ENCODE measurements at regions not wholly inside any gene's neighbourhood (a gene's known extent, or its start where the extent isn't known, plus 50 kb on each side); places are given as distances from the start of the nearest gene placed in this dataset.
"Not testable (repeated sequence)": the region's sequence is repeated elsewhere in the genome, so short reads cannot be mapped to it uniquely, and the experiment has no call there.

- Mint-ChIP-seq H3K27me3 (ENCODE audit: low read depth) (peaks cover 4% of the 10 kb centered on the region), H3K4me3 (no peak overlapping the region), H3K27ac (no peak overlapping the region), H3K4me1 (peaks cover 4% of the 10 kb centered on the region), H3K36me3 (no peaks in the 10 kb centered on the region), H3K9me3 (no peaks in the 10 kb centered on the region)
- no peak for TF ChIP-seq CTCF (IDR thresholded peaks at IDR 0.05; ENCODE audit: unreplicated experiment)
- no peak for DNase-seq (ENCODE audit: low spot score in 2 of 2, unreplicated experiment in 2 of 2)
Measured at GRCh38 chr6:114879693-114880092, 536.9 kb upstream of the HS3ST5 start.

DNA sequence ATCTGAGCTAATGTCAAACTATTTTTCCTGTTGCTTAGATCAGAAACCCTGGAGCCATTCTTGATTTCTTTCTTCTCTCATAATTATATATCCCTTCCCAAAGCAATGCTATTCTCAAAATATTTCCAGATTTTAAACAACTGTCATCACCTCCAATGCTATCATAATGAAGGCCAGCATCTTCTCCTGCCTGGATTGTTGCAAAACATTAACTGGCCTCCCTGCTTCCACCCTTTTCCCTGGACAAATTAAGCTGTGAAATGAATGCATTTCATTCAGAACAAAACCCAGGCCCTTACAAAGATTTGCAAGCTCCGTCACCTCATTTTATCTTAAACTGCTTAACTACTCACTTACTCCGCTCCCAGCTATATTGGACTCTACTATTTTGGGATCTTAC is 535.3 kb upstream of the HS3ST5 start:
- no peak for TF ChIP-seq CTCF (IDR thresholded peaks at IDR 0.05; ENCODE audit: unreplicated experiment)
- DNase-seq (ENCODE audit: low spot score in 2 of 2, unreplicated experiment in 2 of 2), result no peak
- H3K36me3 Mint-ChIP-seq, result no peaks in the 10 kb centered on the region
- no peak overlapping the region for H3K27ac Mint-ChIP-seq
- no peak overlapping the region for H3K4me3 Mint-ChIP-seq
- H3K4me1 Mint-ChIP-seq, result peaks cover 4% of the 10 kb centered on the region
- no peaks in the 10 kb centered on the region for H3K9me3 Mint-ChIP-seq
- H3K27me3 Mint-ChIP-seq (ENCODE audit: low read depth), result peaks cover 4% of the 10 kb centered on the region

DNA sequence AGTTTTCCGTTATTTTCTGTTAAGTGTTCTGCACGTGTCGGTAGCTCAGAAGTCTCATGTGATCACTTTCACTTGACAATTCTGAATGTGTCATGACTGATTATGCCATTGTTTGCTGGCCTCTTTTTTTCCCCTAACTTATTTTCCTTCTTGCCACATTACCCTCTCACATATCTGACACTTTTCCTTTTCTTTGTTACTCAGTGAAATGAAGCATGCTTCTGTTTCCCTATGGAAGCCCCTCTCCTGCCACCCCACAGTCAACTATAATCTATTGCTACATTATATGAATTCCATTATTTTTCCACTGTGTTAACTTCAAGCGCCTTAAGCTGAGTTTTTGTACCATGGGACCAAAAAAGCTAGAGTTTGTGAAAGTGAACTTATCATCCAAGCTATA is 531.6 kb upstream of the HS3ST5 start:
- Mint-ChIP-seq H3K27ac (no peak overlapping the region), H3K9me3 (no peaks in the 10 kb centered on the region), H3K36me3 (no peaks in the 10 kb centered on the region), H3K4me1 (peaks cover 4% of the 10 kb centered on the region), H3K27me3 (ENCODE audit: low read depth) (no peaks in the 10 kb centered on the region), H3K4me3 (no peak overlapping the region)
- DNase-seq (ENCODE audit: low spot score in 2 of 2, unreplicated experiment in 2 of 2), result no peak
- TF ChIP-seq CTCF (IDR thresholded peaks at IDR 0.05; ENCODE audit: unreplicated experiment), result no peak

DNA sequence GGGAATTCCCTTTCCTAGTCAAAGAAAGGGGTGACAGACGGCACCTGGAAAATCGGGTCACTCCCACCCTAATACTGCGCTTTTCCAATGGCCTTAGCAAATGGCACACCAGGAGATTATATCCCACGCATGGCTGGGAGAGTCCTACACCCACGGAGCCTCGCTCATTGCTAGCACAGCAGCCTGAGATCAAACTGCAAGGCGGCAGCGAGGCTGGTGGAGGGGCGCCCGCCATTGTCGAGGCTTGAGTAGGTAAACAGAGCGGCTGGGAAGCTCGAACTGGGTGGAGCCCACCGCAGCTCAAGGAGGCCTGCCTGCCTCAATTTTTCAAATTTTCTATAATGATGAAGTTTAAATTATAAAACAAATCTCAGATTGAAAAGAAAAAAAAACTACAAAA is 522.7 kb upstream of the HS3ST5 start:
- not testable (repeated sequence) for H3K4me1 Mint-ChIP-seq; H3K36me3 Mint-ChIP-seq; H3K9me3 Mint-ChIP-seq; DNase-seq (ENCODE audit: low spot score in 2 of 2, unreplicated experiment in 2 of 2); H3K4me3 Mint-ChIP-seq; H3K27me3 Mint-ChIP-seq (ENCODE audit: low read depth); H3K27ac Mint-ChIP-seq

DNA sequence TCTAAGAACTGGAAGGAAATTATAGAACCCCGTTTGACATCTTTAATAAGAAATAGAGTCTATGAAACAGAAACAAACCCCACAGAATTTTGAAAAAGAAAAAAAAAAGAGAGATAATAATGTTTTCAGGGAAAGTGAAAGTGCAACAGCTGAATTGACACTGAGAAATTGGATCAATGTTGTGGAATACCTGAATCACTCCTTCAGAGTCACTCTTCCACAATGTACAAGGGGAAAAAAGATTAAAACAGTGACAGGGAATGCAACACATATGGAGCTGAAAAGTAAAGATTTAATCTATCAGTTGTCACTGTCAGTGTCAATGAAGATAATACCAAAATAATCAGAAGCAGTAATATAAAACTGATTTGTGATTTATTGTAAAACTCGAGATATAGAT is 520.8 kb upstream of the HS3ST5 start:
- H3K4me3 Mint-ChIP-seq, result no peak overlapping the region

DNA sequence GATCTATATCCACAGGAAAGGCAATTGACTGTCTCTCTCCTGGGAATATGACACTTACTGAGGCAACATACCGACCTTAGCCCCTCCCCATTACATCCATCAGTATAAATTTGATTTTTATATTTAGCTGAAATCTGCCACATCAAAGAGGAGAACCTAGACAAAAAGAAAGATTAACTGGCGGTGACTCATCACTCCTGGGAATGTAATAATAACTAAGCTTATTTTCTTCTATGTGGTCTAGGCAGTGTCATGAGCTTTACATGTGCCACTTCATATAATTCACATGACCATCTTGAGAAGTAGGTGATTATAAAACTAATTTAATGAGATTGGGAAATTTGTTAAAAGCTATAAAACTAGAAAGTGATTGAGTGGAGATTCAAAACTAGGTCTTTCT is 520.0 kb upstream of the HS3ST5 start:
- no peak for DNase-seq (ENCODE audit: low spot score in 2 of 2, unreplicated experiment in 2 of 2)
- H3K27me3 Mint-ChIP-seq (ENCODE audit: low read depth), result no peaks in the 10 kb centered on the region
- no peaks in the 10 kb centered on the region for H3K36me3 Mint-ChIP-seq
- H3K27ac Mint-ChIP-seq, result no peak overlapping the region
- no peak overlapping the region for H3K4me3 Mint-ChIP-seq
- no peaks in the 10 kb centered on the region for H3K9me3 Mint-ChIP-seq
- no peak for TF ChIP-seq CTCF (IDR thresholded peaks at IDR 0.05; ENCODE audit: unreplicated experiment)
- peaks cover 7% of the 10 kb centered on the region for H3K4me1 Mint-ChIP-seq

More for the DNA sequence above, 520.8 kb upstream of the HS3ST5 start:
- no peak for DNase-seq (ENCODE audit: low spot score in 2 of 2, unreplicated experiment in 2 of 2)
- Mint-ChIP-seq H3K36me3 (no peaks in the 10 kb centered on the region), H3K9me3 (no peaks in the 10 kb centered on the region), H3K27me3 (ENCODE audit: low read depth) (no peaks in the 10 kb centered on the region), H3K27ac (no peak overlapping the region), H3K4me1 (peaks cover 7% of the 10 kb centered on the region)
- no peak for TF ChIP-seq CTCF (IDR thresholded peaks at IDR 0.05; ENCODE audit: unreplicated experiment)

Data from mesothelial cell of epicardium (in vitro differentiated cells).